Keratinocyte (primary cell): ENCODE measurements at regions not wholly inside any gene's neighbourhood (a gene's known extent, or its start where the extent isn't known, plus 50 kb on each side); places are given as distances from the start of the nearest gene placed in this dataset.

Experiments used
- DNase-seq: peaks from one replicate; pipeline ENCODE4 v3.0.0-alpha.2; 2011; ENCODE audit warnings: low read depth, missing footprints, low spot score
- FAIRE-seq: peaks from 2 replicates; lab custom pipeline; 2011; peaks lifted over from hg19 to GRCh38; lab: Jason Lieb, UNC
- H2AFZ ChIP-seq: 2 replicates; pipeline ENCODE4 v1.6.0; 2012; ENCODE audit warnings: low read length, control low read depth, inconsistent platforms; ENCODE audit not compliant: control insufficient read depth
- H3K27ac ChIP-seq: 2 replicates; pipeline ENCODE4 v1.5.1; 2011; ENCODE audit warnings: low read length; ENCODE audit not compliant: control insufficient read depth, insufficient read depth
- H3K27me3 ChIP-seq: 3 replicates; pipeline ENCODE4 v1.6.0; 2011; ENCODE audit warnings: low read length; ENCODE audit not compliant: control insufficient read depth, insufficient read depth; ENCODE audit errors: extremely low read depth
- H3K36me3 ChIP-seq, 2 experiments: 2 replicates in 1 of 2; 3 replicates in 1 of 2; pipeline ENCODE4 v1.5.1; 2011; ENCODE audit warnings: low read length in 2 of 2, mild to moderate bottlenecking in 1 of 2; ENCODE audit not compliant: control insufficient read depth in 2 of 2, insufficient read depth in 2 of 2; ENCODE audit errors: extremely low read depth in 1 of 2
- H3K4me1 ChIP-seq: 3 replicates; pipeline ENCODE4 v1.5.1; 2011; ENCODE audit warnings: low read length; ENCODE audit not compliant: control insufficient read depth, insufficient read depth; ENCODE audit errors: extremely low read depth
- H3K4me2 ChIP-seq: 3 replicates; pipeline ENCODE4 v1.6.0; 2011; ENCODE audit warnings: low read depth, low read length; ENCODE audit not compliant: control insufficient read depth, insufficient read depth; ENCODE audit errors: extremely low read depth
- H3K4me3 ChIP-seq, 3 experiments: fragments of 200-600 bp in 1 of 3; sonication (generic) in 1 of 3; 2 replicates in 2 of 3; 3 replicates in 1 of 3; pipeline ENCODE4 v1.5.1; 2011 to 2016; ENCODE audit warnings: low read length in 3 of 3, mild to moderate bottlenecking in 3 of 3, control low read depth in 2 of 3, inconsistent platforms in 1 of 3, low read depth in 1 of 3, mixed read lengths in 1 of 3, mixed run types in 1 of 3, moderate library complexity in 1 of 3; ENCODE audit not compliant: control insufficient read depth in 2 of 3, insufficient read depth in 2 of 3; ENCODE audit errors: extremely low read depth in 1 of 3
- H3K79me2 ChIP-seq: 2 replicates; pipeline ENCODE4 v1.6.0; 2012; ENCODE audit warnings: low read length; ENCODE audit not compliant: control insufficient read depth, insufficient read depth
- H3K9ac ChIP-seq: 3 replicates; pipeline ENCODE4 v1.6.0; 2011; ENCODE audit warnings: low read length; ENCODE audit not compliant: control insufficient read depth, insufficient read depth; ENCODE audit errors: extremely low read depth
- H3K9me1 ChIP-seq: 3 replicates; pipeline ENCODE4 v1.6.0; 2011; ENCODE audit warnings: low read length; ENCODE audit not compliant: control insufficient read depth, insufficient read depth; ENCODE audit errors: extremely low read depth
- H3K9me3 ChIP-seq: 2 replicates; pipeline ENCODE4 v1.5.1; 2012; ENCODE audit warnings: low read depth, low read length; ENCODE audit not compliant: control insufficient read depth
- H4K20me1 ChIP-seq: 3 replicates; pipeline ENCODE4 v1.6.0; 2011; ENCODE audit warnings: low read length; ENCODE audit not compliant: control insufficient read depth, insufficient read depth; ENCODE audit errors: extremely low read depth
- EZH2 ChIP-seq: IDR thresholded peaks from one replicate; pipeline ENCODE4 v1.6.1; 2012; ENCODE audit warnings: inconsistent platforms, mild to moderate bottlenecking, low read length, moderate library complexity
- dilution Hi-C: fragments of 300-500 bp; cut with MboI; formaldehyde crosslinking; loops from one replicate; pipeline ENCODE4 v1.7.0; 2020; ENCODE audit warnings: low sequenced_read_pairs; ENCODE audit not compliant: extremely low pct_ligation_motif_present
- TF ChIP-seq, protein P1 (sequence below), 3 experiments: IDR thresholded peaks in 1 of 3; conservative IDR thresholded peaks in 1 of 3; optimal IDR thresholded peaks in 1 of 3; 2 replicates in 2 of 3; 3 replicates in 1 of 3; pipeline versions ENCODE3 to v1.5.1; 2011; ENCODE audit warnings: low read length in 3 of 3, mild to moderate bottlenecking in 3 of 3, moderate library complexity in 2 of 3, control low read depth in 1 of 3, inconsistent platforms in 1 of 3; ENCODE audit not compliant: insufficient read depth in 2 of 3; ENCODE audit errors: extremely low read depth in 1 of 3

DNA sequence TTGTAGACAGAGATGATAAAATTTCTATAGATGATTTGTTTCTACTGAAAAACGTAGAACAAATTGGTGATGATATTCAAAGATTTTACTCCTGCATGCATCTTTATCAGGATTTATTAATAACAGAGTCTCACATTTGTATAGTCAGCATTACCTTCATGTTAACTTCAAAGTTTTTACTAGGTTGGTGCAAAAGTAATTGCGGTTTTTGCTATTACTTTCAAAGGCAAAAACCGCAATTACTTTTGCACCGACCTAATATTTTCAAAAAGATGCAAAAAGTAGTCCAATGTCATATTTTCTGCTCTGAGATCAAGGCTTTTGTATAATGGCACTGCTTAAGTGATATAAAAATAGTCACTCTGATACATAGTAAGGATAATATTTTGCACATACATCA lies 536.4 kb upstream of the ADGRL3 start:
- FAIRE-seq, result no peak
- TF ChIP-seq, protein P1, sequence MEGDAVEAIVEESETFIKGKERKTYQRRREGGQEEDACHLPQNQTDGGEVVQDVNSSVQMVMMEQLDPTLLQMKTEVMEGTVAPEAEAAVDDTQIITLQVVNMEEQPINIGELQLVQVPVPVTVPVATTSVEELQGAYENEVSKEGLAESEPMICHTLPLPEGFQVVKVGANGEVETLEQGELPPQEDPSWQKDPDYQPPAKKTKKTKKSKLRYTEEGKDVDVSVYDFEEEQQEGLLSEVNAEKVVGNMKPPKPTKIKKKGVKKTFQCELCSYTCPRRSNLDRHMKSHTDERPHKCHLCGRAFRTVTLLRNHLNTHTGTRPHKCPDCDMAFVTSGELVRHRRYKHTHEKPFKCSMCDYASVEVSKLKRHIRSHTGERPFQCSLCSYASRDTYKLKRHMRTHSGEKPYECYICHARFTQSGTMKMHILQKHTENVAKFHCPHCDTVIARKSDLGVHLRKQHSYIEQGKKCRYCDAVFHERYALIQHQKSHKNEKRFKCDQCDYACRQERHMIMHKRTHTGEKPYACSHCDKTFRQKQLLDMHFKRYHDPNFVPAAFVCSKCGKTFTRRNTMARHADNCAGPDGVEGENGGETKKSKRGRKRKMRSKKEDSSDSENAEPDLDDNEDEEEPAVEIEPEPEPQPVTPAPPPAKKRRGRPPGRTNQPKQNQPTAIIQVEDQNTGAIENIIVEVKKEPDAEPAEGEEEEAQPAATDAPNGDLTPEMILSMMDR (optimal IDR thresholded peaks at IDR 0.05 in 1 of 3, IDR thresholded peaks at IDR 0.05 in 1 of 3, conservative IDR thresholded peaks at IDR 0.05 in 1 of 3; ENCODE audit: extremely low read depth in 1 of 3, insufficient read depth in 2 of 3, low read length in 3 of 3), result no peak
- no peak for TF ChIP-seq EZH2
- no peaks in the 10 kb centered on the region for H3K27me3 ChIP-seq
- H3K9ac ChIP-seq, result no peak overlapping the region
- no peaks in the 10 kb centered on the region for H3K36me3 ChIP-seq
- no peaks in the 10 kb centered on the region for H4K20me1 ChIP-seq
- dilution Hi-C loops, result no loop called here
- H3K4me1 ChIP-seq, result no peaks in the 10 kb centered on the region
- H3K27ac ChIP-seq, result no peak overlapping the region
- no peak overlapping the region for H2AFZ ChIP-seq
- no peak overlapping the region for H3K4me2 ChIP-seq
- H3K4me3 ChIP-seq, result no peak overlapping the region
- DNase-seq, result no peak
- no peaks in the 10 kb centered on the region for H3K9me1 ChIP-seq
- no peaks in the 10 kb centered on the region for H3K79me2 ChIP-seq
- H3K9me3 ChIP-seq, result no peaks in the 10 kb centered on the region

DNA sequence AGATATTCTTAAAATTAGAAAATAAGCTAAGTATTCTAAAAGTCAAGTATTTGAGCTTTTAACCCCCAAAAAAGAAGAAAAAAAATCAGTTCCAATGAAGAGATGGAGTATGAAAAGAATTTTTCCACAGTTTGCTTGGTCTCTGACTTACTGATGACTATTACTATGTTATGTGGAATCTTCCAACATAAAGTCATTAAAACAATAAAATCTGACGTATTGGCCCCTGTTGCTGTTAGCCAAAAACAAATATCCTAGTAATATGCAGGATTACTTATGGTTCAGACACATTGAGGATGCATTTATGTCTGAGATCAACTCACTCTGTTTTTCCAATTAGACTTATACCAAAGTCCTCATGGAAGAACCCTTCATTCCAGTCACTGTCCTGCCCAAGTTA lies 517.2 kb upstream of the ADGRL3 start:
- H3K27me3 ChIP-seq, result no peaks in the 10 kb centered on the region
- H3K27ac ChIP-seq, result no peak overlapping the region
- no peak overlapping the region for H3K4me3 ChIP-seq
- H2AFZ ChIP-seq, result no peak overlapping the region
- TF ChIP-seq, protein P1 (optimal IDR thresholded peaks at IDR 0.05 in 1 of 3, IDR thresholded peaks at IDR 0.05 in 1 of 3, conservative IDR thresholded peaks at IDR 0.05 in 1 of 3; ENCODE audit: extremely low read depth in 1 of 3, insufficient read depth in 2 of 3, low read length in 3 of 3), result no peak
- no peak for TF ChIP-seq EZH2
- H3K4me1 ChIP-seq, result no peaks in the 10 kb centered on the region
- DNase-seq, result no peak
- FAIRE-seq, result no peak
- no peak overlapping the region for H3K9ac ChIP-seq
- no peaks in the 10 kb centered on the region for H3K36me3 ChIP-seq
- no peaks in the 10 kb centered on the region for H4K20me1 ChIP-seq
- dilution Hi-C loops, result no loop called here
- H3K4me2 ChIP-seq, result no peak overlapping the region
- H3K9me3 ChIP-seq, result no peaks in the 10 kb centered on the region
- H3K9me1 ChIP-seq, result no peaks in the 10 kb centered on the region
- H3K79me2 ChIP-seq, result no peaks in the 10 kb centered on the region
